Trophoblast cell (in vitro differentiated cells and primary cell): ENCODE measurements at regions not wholly inside any gene's neighbourhood (a gene's known extent, or its start where the extent isn't known, plus 50 kb on each side); places are given as distances from the start of the nearest gene placed in this dataset.
"Not testable (repeated sequence)": the region's sequence is repeated elsewhere in the genome, so short reads cannot be mapped to it uniquely, and the experiment has no call there.

Experiments used
- DNase-seq, 2 donors: peaks; one replicate each; pipeline ENCODE4 v3.0.0-alpha.2; 2016
- H2AFZ ChIP-seq: 2 replicates; pipeline ENCODE4 v1.6.1; 2013; ENCODE audit warnings: low read length, moderate library complexity, mild to moderate bottlenecking; ENCODE audit not compliant: insufficient read depth, poor library complexity
- H2AK5ac ChIP-seq: 2 replicates; pipeline ENCODE4 v1.6.1; 2013; ENCODE audit warnings: mild to moderate bottlenecking, low read length
- H2BK120ac ChIP-seq: 2 replicates; pipeline ENCODE4 v1.6.1; 2013; ENCODE audit warnings: low read length, mild to moderate bottlenecking, moderate library complexity; ENCODE audit not compliant: insufficient read depth, poor library complexity
- H2BK12ac ChIP-seq: 2 replicates; pipeline ENCODE4 v1.6.1; 2013; ENCODE audit warnings: mild to moderate bottlenecking, low read length, moderate library complexity
- H2BK5ac ChIP-seq: 2 replicates; pipeline ENCODE4 v1.6.1; 2013; ENCODE audit warnings: low read length, low read depth, moderate library complexity, mild to moderate bottlenecking; ENCODE audit not compliant: poor library complexity
- H3K14ac ChIP-seq: 2 replicates; pipeline ENCODE4 v1.6.1; 2013; ENCODE audit warnings: mild to moderate bottlenecking, low read length
- H3K18ac ChIP-seq: 2 replicates; pipeline ENCODE4 v1.6.1; 2013; ENCODE audit warnings: mild to moderate bottlenecking, low read length
- H3K23ac ChIP-seq: 2 replicates; pipeline ENCODE4 v1.6.1; 2013; ENCODE audit warnings: low read length
- H3K27ac ChIP-seq: 2 replicates; pipeline ENCODE4 v1.5.1; 2013; ENCODE audit warnings: low read depth, mild to moderate bottlenecking, inconsistent platforms, low read length, moderate library complexity
- H3K27me3 ChIP-seq: 2 replicates; pipeline ENCODE4 v1.6.1; 2013; ENCODE audit warnings: inconsistent platforms, mild to moderate bottlenecking, low read length, moderate library complexity; ENCODE audit not compliant: insufficient read depth
- H3K36me3 ChIP-seq, 2 experiments: 1 replicate in 1 of 2; 2 replicates in 1 of 2; pipeline ENCODE4 v1.6.1; 2013; ENCODE audit warnings: low read length in 2 of 2, mild to moderate bottlenecking in 2 of 2, moderate library complexity in 1 of 2; ENCODE audit not compliant: insufficient read depth in 2 of 2, control insufficient read depth in 1 of 2
- H3K4ac ChIP-seq: 2 replicates; pipeline ENCODE4 v1.6.1; 2013; ENCODE audit warnings: low read depth, mild to moderate bottlenecking, low read length, moderate library complexity
- H3K4me1 ChIP-seq, 2 experiments: 1 replicate in 1 of 2; 2 replicates in 1 of 2; pipeline ENCODE4 v1.6.1; 2013; ENCODE audit warnings: low read length in 2 of 2, mild to moderate bottlenecking in 2 of 2, moderate library complexity in 1 of 2; ENCODE audit not compliant: insufficient read depth in 2 of 2, control insufficient read depth in 1 of 2
- H3K4me2 ChIP-seq: 2 replicates; pipeline ENCODE4 v1.6.1; 2013; ENCODE audit warnings: inconsistent platforms, mild to moderate bottlenecking, low read length, moderate library complexity
- H3K4me3 ChIP-seq: 2 replicates; pipeline ENCODE4 v1.5.1; 2013; ENCODE audit warnings: mild to moderate bottlenecking, low read depth, low read length, inconsistent platforms
- H3K79me1 ChIP-seq: one replicate; pipeline ENCODE4 v1.6.1; 2013; ENCODE audit warnings: low read length
- H3K79me2 ChIP-seq: 2 replicates; pipeline ENCODE4 v1.6.1; 2013; ENCODE audit warnings: low read length, mild to moderate bottlenecking; ENCODE audit not compliant: control insufficient read depth, insufficient read depth, poor library complexity
- H3K9ac ChIP-seq: 2 replicates; pipeline ENCODE4 v1.6.1; 2013; ENCODE audit warnings: mild to moderate bottlenecking, low read length
- H3K9me3 ChIP-seq: 2 replicates; pipeline ENCODE4 v1.6.1; 2013; ENCODE audit warnings: low read depth, mild to moderate bottlenecking, control low read depth, inconsistent platforms, low read length; ENCODE audit not compliant: insufficient read depth
- H4K12ac ChIP-seq: 2 replicates; pipeline ENCODE4 v1.6.1; 2013; ENCODE audit warnings: low read depth, mild to moderate bottlenecking, low read length, moderate library complexity
- H4K8ac ChIP-seq: 2 replicates; pipeline ENCODE4 v1.6.1; 2013; ENCODE audit warnings: low read depth, mild to moderate bottlenecking, low read length, moderate library complexity
- H4K91ac ChIP-seq: one replicate; pipeline ENCODE4 v1.6.1; 2013; ENCODE audit warnings: low read depth, mild to moderate bottlenecking, low read length, moderate library complexity
- WGBS: extraction: QIAGEN DNeasy Blood & Tissue Kit; methylation state at CpG from one replicate; pipeline ENCODE4 v1.1.7; 2013; ENCODE audit warnings: missing lambda C conversion rate; ENCODE audit not compliant: insufficient read length, insufficient coverage; ENCODE audit errors: extremely low coverage; 5-methylcytosine and 5-hydroxymethylcytosine counted together

GRCh38 chr18:14606546-14606945, 63.1 kb upstream of the POTEC start:
- H2BK12ac ChIP-seq, DNase-seq, H4K91ac ChIP-seq, H3K4ac ChIP-seq, H2AK5ac ChIP-seq, H3K9me3 ChIP-seq, H3K23ac ChIP-seq, H4K8ac ChIP-seq, H2BK5ac ChIP-seq, H3K18ac ChIP-seq, H2AFZ ChIP-seq, H3K79me2 ChIP-seq, H2BK120ac ChIP-seq, H3K4me1 ChIP-seq, H3K36me3 ChIP-seq, H4K12ac ChIP-seq, H3K4me3 ChIP-seq, H3K9ac ChIP-seq, H3K27ac ChIP-seq, H3K14ac ChIP-seq, H3K4me2 ChIP-seq, H3K79me1 ChIP-seq, H3K27me3 ChIP-seq: not testable (repeated sequence)
- WGBS, result no CpG with 5 or more reads among the region's 2 CpGs

- not testable (repeated sequence) for H3K9ac ChIP-seq, DNase-seq, H3K79me1 ChIP-seq, H2BK5ac ChIP-seq, H3K23ac ChIP-seq, H2AK5ac ChIP-seq, H3K4ac ChIP-seq, H2BK120ac ChIP-seq, H3K9me3 ChIP-seq, H3K4me2 ChIP-seq, H3K27ac ChIP-seq, H4K91ac ChIP-seq, H3K14ac ChIP-seq, H3K79me2 ChIP-seq, H4K8ac ChIP-seq, H3K4me3 ChIP-seq, H3K27me3 ChIP-seq, H3K4me1 ChIP-seq, H2AFZ ChIP-seq, H4K12ac ChIP-seq, H3K36me3 ChIP-seq, H3K18ac ChIP-seq, H2BK12ac ChIP-seq
- WGBS, result no CpG with 5 or more reads among the region's 1 CpG
These were observed 64.0 kb upstream of the POTEC start for GRCh38 chr18:14607360-14607759.

GRCh38 chr18:14612422-14612821, 69.0 kb upstream of the POTEC start:
- H4K91ac ChIP-seq, result not testable (repeated sequence)

GRCh38 chr18:14614485-14614884, 71.1 kb upstream of the POTEC start:
- not testable (repeated sequence) for H2AFZ ChIP-seq, H3K27me3 ChIP-seq, H2BK120ac ChIP-seq, H2BK5ac ChIP-seq, H3K4me3 ChIP-seq, H4K91ac ChIP-seq, H3K4me1 ChIP-seq, H3K9ac ChIP-seq, H3K9me3 ChIP-seq, H3K18ac ChIP-seq, H2BK12ac ChIP-seq, H4K12ac ChIP-seq, H3K79me2 ChIP-seq, H3K23ac ChIP-seq, H3K4ac ChIP-seq, DNase-seq, H3K27ac ChIP-seq, H3K14ac ChIP-seq, H4K8ac ChIP-seq, H2AK5ac ChIP-seq, H3K79me1 ChIP-seq, H3K36me3 ChIP-seq, H3K4me2 ChIP-seq
- no CpG with 5 or more reads among the region's 4 CpGs for WGBS

More at GRCh38 chr18:14612422-14612821, 69.0 kb upstream of the POTEC start:
- H3K9ac ChIP-seq, H2AK5ac ChIP-seq, H3K4me3 ChIP-seq, H3K4ac ChIP-seq, H2BK5ac ChIP-seq, H3K9me3 ChIP-seq, H2BK12ac ChIP-seq, H3K79me2 ChIP-seq, DNase-seq, H3K79me1 ChIP-seq, H3K14ac ChIP-seq, H3K4me2 ChIP-seq, H2AFZ ChIP-seq, H4K8ac ChIP-seq, H4K12ac ChIP-seq, H3K4me1 ChIP-seq, H3K27ac ChIP-seq, H3K23ac ChIP-seq, H3K18ac ChIP-seq, H3K36me3 ChIP-seq, H3K27me3 ChIP-seq, H2BK120ac ChIP-seq: not testable (repeated sequence)

- not testable (repeated sequence) for H2AK5ac ChIP-seq, H3K79me1 ChIP-seq, H3K14ac ChIP-seq, H3K27ac ChIP-seq, H3K9ac ChIP-seq, H3K36me3 ChIP-seq, H3K4me3 ChIP-seq, H3K23ac ChIP-seq, H3K4ac ChIP-seq, H3K79me2 ChIP-seq, H4K91ac ChIP-seq, H4K12ac ChIP-seq, H2AFZ ChIP-seq, H2BK12ac ChIP-seq, H3K27me3 ChIP-seq, H3K9me3 ChIP-seq, H3K4me1 ChIP-seq, H3K18ac ChIP-seq, H3K4me2 ChIP-seq, H4K8ac ChIP-seq, H2BK5ac ChIP-seq, H2BK120ac ChIP-seq, DNase-seq
- WGBS, result no CpG with 5 or more reads among the region's 5 CpGs
These were observed 83.9 kb upstream of the POTEC start for GRCh38 chr18:14627336-14627735.
